ENCODE measurements at regions not wholly inside any gene's neighbourhood (a gene's known extent, or its start where the extent isn't known, plus 50 kb on each side); places are given as distances from the start of the nearest gene placed in this dataset.

DNA sequence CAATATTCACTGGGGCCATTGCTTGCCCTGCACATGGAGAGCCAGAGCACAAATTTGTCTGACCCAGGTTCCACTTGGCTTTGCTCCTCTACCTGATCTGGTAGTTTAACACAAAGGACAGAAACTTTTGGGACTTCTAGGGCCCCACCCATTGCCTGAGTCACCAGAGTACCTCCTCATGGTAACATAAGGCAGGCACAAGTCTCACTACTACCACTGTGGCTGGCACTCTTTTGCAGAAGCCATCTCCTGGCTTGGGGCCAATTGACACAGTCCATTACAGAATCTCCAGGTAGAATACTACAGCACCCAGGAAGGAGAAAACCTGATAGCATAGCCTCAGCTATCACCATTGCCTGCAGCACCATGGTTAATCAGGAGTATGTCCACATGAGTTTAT lies 52.6 kb upstream of the NAP1L2 start:
- DNase-seq = no peak
- Histone ChIP-seq H3K4me3 (no peak overlapping the region), H3K27ac (no peak overlapping the region), H3K36me3 (replicated peaks in 1 of 2) (no peaks in the 10 kb centered on the region), H3K4me1 (replicated peaks in 1 of 2) (no peaks in the 10 kb centered on the region), H3K9me3 (replicated peaks in 1 of 3) (no peaks in the 10 kb centered on the region), H3K27me3 (peaks cover 29% of the 10 kb centered on the region)
- TF ChIP-seq, protein P1, sequence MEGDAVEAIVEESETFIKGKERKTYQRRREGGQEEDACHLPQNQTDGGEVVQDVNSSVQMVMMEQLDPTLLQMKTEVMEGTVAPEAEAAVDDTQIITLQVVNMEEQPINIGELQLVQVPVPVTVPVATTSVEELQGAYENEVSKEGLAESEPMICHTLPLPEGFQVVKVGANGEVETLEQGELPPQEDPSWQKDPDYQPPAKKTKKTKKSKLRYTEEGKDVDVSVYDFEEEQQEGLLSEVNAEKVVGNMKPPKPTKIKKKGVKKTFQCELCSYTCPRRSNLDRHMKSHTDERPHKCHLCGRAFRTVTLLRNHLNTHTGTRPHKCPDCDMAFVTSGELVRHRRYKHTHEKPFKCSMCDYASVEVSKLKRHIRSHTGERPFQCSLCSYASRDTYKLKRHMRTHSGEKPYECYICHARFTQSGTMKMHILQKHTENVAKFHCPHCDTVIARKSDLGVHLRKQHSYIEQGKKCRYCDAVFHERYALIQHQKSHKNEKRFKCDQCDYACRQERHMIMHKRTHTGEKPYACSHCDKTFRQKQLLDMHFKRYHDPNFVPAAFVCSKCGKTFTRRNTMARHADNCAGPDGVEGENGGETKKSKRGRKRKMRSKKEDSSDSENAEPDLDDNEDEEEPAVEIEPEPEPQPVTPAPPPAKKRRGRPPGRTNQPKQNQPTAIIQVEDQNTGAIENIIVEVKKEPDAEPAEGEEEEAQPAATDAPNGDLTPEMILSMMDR (IDR thresholded peaks at IDR 0.05) = no peak
- TF ChIP-seq POLR2A (IDR thresholded peaks at IDR 0.05) = no peak
- intact Hi-C loops (cut with DNase I) = no loop called here

DNA sequence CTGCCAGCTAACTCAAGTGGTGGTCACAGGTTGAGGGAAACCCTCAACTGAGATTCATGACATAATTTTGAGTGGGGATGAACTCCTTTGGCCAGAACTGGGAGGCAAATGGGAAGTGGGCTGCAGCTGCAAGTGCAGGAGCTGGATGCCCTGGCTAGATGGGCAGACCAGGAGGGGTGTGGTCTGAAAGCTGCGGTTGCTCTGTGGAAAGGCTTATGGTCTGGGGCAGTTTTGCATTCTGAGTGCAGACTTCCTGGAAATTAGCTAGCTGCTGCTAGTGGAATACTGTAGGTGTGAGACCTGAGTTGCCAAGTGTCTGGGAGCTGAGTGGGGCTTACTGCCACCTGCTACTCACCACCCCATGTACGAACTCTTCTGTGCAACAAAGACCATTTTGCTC lies 52.1 kb upstream of the NAP1L2 start:
- intact Hi-C loops (cut with DNase I) = no loop called here
- 40 to 67% (median 44%) methylated on average over 1 to 2 of the region's 2 CpGs; no CpG with 5 or more reads in 1 of the 4 donors for WGBS, 4 donors
- Histone ChIP-seq H3K9me3 (replicated peaks in 1 of 3) (no peaks in the 10 kb centered on the region), H3K36me3 (replicated peaks in 1 of 2) (no peaks in the 10 kb centered on the region), H3K4me1 (replicated peaks in 1 of 2) (no peaks in the 10 kb centered on the region), H3K27ac (no peak overlapping the region), H3K27me3 (peaks cover 29% of the 10 kb centered on the region), H3K4me3 (no peak overlapping the region)
- DNase-seq = no peak
- TF ChIP-seq, protein P1 (IDR thresholded peaks at IDR 0.05) = no peak
- TF ChIP-seq POLR2A (IDR thresholded peaks at IDR 0.05) = no peak

All from adrenal gland (tissue), 9 donors.